ENCODE measurements at regions not wholly inside any gene's neighbourhood (a gene's known extent, or its start where the extent isn't known, plus 50 kb on each side); places are given as distances from the start of the nearest gene placed in this dataset.

- ChIA-PET POLR2A (no interaction called here), CTCF (ENCODE audit: unreplicated experiment) (no interaction called here)
- H3K4me3 ChIP-seq (ENCODE audit: low read depth, low read length, poor library complexity, severe bottlenecking) = no peak overlapping the region
- H3K4me1 ChIP-seq (ENCODE audit: insufficient read depth, low read length, poor library complexity, severe bottlenecking) = no peaks in the 10 kb centered on the region
- H4K20me1 ChIP-seq (ENCODE audit: insufficient read depth, low read length) = no peaks in the 10 kb centered on the region
- H3K4me2 ChIP-seq (ENCODE audit: low read length) = no peak overlapping the region
- no peak overlapping the region for H2AFZ ChIP-seq (ENCODE audit: low read length)
- intact Hi-C loops (cut with micrococcal nuclease; ENCODE audit: unreplicated experiment) = no loop called here
- H3K9me2 ChIP-seq (ENCODE audit: insufficient read depth, low read length) = no peaks in the 10 kb centered on the region
- H3K79me2 ChIP-seq (ENCODE audit: insufficient read depth, low read depth, low read length) = no peaks in the 10 kb centered on the region
- no peak overlapping the region for H3K27ac ChIP-seq (ENCODE audit: low read depth, low read length, poor library complexity, severe bottlenecking)
- DNase-seq (ENCODE audit: low spot score) = no peak
- TF ChIP-seq EZH2phosphoT487 (IDR thresholded peaks at IDR 0.05; ENCODE audit: borderline replicate concordance, low read depth, low read length) = no peak
- TF ChIP-seq, protein P1, sequence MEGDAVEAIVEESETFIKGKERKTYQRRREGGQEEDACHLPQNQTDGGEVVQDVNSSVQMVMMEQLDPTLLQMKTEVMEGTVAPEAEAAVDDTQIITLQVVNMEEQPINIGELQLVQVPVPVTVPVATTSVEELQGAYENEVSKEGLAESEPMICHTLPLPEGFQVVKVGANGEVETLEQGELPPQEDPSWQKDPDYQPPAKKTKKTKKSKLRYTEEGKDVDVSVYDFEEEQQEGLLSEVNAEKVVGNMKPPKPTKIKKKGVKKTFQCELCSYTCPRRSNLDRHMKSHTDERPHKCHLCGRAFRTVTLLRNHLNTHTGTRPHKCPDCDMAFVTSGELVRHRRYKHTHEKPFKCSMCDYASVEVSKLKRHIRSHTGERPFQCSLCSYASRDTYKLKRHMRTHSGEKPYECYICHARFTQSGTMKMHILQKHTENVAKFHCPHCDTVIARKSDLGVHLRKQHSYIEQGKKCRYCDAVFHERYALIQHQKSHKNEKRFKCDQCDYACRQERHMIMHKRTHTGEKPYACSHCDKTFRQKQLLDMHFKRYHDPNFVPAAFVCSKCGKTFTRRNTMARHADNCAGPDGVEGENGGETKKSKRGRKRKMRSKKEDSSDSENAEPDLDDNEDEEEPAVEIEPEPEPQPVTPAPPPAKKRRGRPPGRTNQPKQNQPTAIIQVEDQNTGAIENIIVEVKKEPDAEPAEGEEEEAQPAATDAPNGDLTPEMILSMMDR (conservative IDR thresholded peaks at IDR 0.05; ENCODE audit: low read length) = no peak
- H3K9me3 ChIP-seq (ENCODE audit: low read length) = no peaks in the 10 kb centered on the region
- BruUV-seq (replicated peaks) = no TSS peak
- no peaks in the 10 kb centered on the region for H3K36me3 ChIP-seq (ENCODE audit: insufficient read depth, low read length)
Measured at GRCh38 chr10:109287858-109288257, 635.5 kb downstream of the XPNPEP1 start.

DNA sequence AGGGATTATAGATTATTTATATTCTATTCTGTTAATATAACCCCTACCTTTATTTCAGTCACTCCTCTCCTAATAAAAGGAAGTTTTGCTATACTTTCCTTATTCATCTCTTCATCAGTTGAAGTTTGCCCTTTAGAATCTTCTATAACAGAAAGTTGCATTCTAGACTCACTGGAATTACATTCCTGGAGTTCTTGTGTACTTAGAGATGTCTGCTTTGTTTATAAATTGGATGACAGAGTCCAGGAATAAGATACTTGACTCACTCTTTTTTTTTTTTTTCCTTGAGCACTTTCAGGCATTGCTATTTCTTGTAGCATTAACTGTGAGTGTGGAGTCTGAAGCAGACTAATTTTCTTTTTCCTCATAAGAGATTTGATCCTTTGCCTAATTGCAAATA is 640.8 kb downstream of the XPNPEP1 start:
- H2AFZ ChIP-seq (ENCODE audit: low read length) = no peak overlapping the region
- no peaks in the 10 kb centered on the region for H3K9me2 ChIP-seq (ENCODE audit: insufficient read depth, low read length)
- no peaks in the 10 kb centered on the region for H3K4me1 ChIP-seq (ENCODE audit: insufficient read depth, low read length, poor library complexity, severe bottlenecking)
- no peak overlapping the region for H3K4me2 ChIP-seq (ENCODE audit: low read length)
- no peaks in the 10 kb centered on the region for H3K79me2 ChIP-seq (ENCODE audit: insufficient read depth, low read depth, low read length)
- H3K27ac ChIP-seq (ENCODE audit: low read depth, low read length, poor library complexity, severe bottlenecking) = no peak overlapping the region
- TF ChIP-seq EZH2phosphoT487 (IDR thresholded peaks at IDR 0.05; ENCODE audit: borderline replicate concordance, low read depth, low read length) = no peak
- TF ChIP-seq, protein P1 (conservative IDR thresholded peaks at IDR 0.05; ENCODE audit: low read length) = no peak
- DNase-seq (ENCODE audit: low spot score) = no peak
- no TSS peak for BruUV-seq (replicated peaks)
- CTCF ChIA-PET (ENCODE audit: unreplicated experiment) = no interaction called here
- no peaks in the 10 kb centered on the region for H4K20me1 ChIP-seq (ENCODE audit: insufficient read depth, low read length)
- no peaks in the 10 kb centered on the region for H3K9me3 ChIP-seq (ENCODE audit: low read length)
- POLR2A ChIA-PET = no interaction called here
- no peak overlapping the region for H3K4me3 ChIP-seq (ENCODE audit: low read depth, low read length, poor library complexity, severe bottlenecking)
- no peaks in the 10 kb centered on the region for H3K36me3 ChIP-seq (ENCODE audit: insufficient read depth, low read length)
- intact Hi-C loops (cut with micrococcal nuclease; ENCODE audit: unreplicated experiment) = no loop called here

GRCh38 chr10:109281347-109281746 is 642.0 kb downstream of the XPNPEP1 start:
- DNase-seq (ENCODE audit: low spot score) = no peak
- H3K27ac ChIP-seq (ENCODE audit: low read depth, low read length, poor library complexity, severe bottlenecking) = no peak overlapping the region
- no peaks in the 10 kb centered on the region for H3K79me2 ChIP-seq (ENCODE audit: insufficient read depth, low read depth, low read length)
- TF ChIP-seq, protein P1 (conservative IDR thresholded peaks at IDR 0.05; ENCODE audit: low read length) = no peak
- TF ChIP-seq EZH2phosphoT487 (IDR thresholded peaks at IDR 0.05; ENCODE audit: borderline replicate concordance, low read depth, low read length) = no peak
- H3K9me3 ChIP-seq (ENCODE audit: low read length) = no peaks in the 10 kb centered on the region
- no peaks in the 10 kb centered on the region for H3K36me3 ChIP-seq (ENCODE audit: insufficient read depth, low read length)
- H2AFZ ChIP-seq (ENCODE audit: low read length) = no peak overlapping the region
- H3K4me1 ChIP-seq (ENCODE audit: insufficient read depth, low read length, poor library complexity, severe bottlenecking) = no peaks in the 10 kb centered on the region
- intact Hi-C loops (cut with micrococcal nuclease; ENCODE audit: unreplicated experiment) = no loop called here
- POLR2A ChIA-PET = interaction anchor here (0.6 kb wide), 1 partner anchor 157 kb away, joined by 4 read pairs; no protein-coding TSS in a partner anchor
- H3K4me3 ChIP-seq (ENCODE audit: low read depth, low read length, poor library complexity, severe bottlenecking) = no peak overlapping the region
- BruUV-seq (replicated peaks) = no TSS peak
- no peaks in the 10 kb centered on the region for H4K20me1 ChIP-seq (ENCODE audit: insufficient read depth, low read length)
- CTCF ChIA-PET (ENCODE audit: unreplicated experiment) = no interaction called here
- H3K9me2 ChIP-seq (ENCODE audit: insufficient read depth, low read length) = no peaks in the 10 kb centered on the region
- H3K4me2 ChIP-seq (ENCODE audit: low read length) = no peak overlapping the region

All from OCI-LY7 (cell line).